T-helper 1 cell treated with Interleukin-12 subunit alpha and Interleukin-12 subunit beta and Interleukin-4 antibody, amounts not matched to agents 30 ng/mL and 1 ng/mL, for 36 hours (primary cell): ENCODE measurements at regions not wholly inside any gene's neighbourhood (a gene's known extent, or its start where the extent isn't known, plus 50 kb on each side); places are given as distances from the start of the nearest gene placed in this dataset.
"Not testable (repeated sequence)": the region's sequence is repeated elsewhere in the genome, so short reads cannot be mapped to it uniquely, and the experiment has no call there.

ENCODE experiments used
- intact Hi-C: fragments of 100-400 bp; cut with micrococcal nuclease; formaldehyde crosslinking; loops from one replicate; pipeline ENCODE4 v1.15.1; 2024

GRCh38 chr2:2581331-2582159 lies 250.5 kb upstream of the MYT1L start:
- intact Hi-C loops = no loop called here

GRCh38 chr2:2580841-2581240 lies 249.8 kb upstream of the MYT1L start:
- intact Hi-C loops = not testable (repeated sequence)

- intact Hi-C loops = no loop called here
Measured at GRCh38 chr2:2580341-2580740, 249.3 kb upstream of the MYT1L start.

GRCh38 chr2:2579814-2580213 lies 248.7 kb upstream of the MYT1L start:
- intact Hi-C loops = no loop called here

- intact Hi-C loops = no loop called here
Measured at GRCh38 chr2:2577407-2577831, 246.3 kb upstream of the MYT1L start.

- intact Hi-C loops = no loop called here
Measured at GRCh38 chr2:2575870-2576386, 244.9 kb upstream of the MYT1L start.

- intact Hi-C loops = no loop called here
Measured at GRCh38 chr2:2575181-2575577, 244.1 kb upstream of the MYT1L start.

GRCh38 chr2:2574401-2575180 lies 243.5 kb upstream of the MYT1L start:
- intact Hi-C loops = no loop called here

GRCh38 chr2:2573658-2574293 lies 242.7 kb upstream of the MYT1L start:
- intact Hi-C loops = no loop called here

- intact Hi-C loops = no loop called here
Measured at GRCh38 chr2:2573205-2573604, 242.1 kb upstream of the MYT1L start.

- intact Hi-C loops = no loop called here
Measured at GRCh38 chr2:2572393-2573204, 241.5 kb upstream of the MYT1L start.

GRCh38 chr2:2571301-2572150 lies 240.5 kb upstream of the MYT1L start:
- intact Hi-C loops = no loop called here

GRCh38 chr2:2570871-2571270 lies 239.8 kb upstream of the MYT1L start:
- intact Hi-C loops = no loop called here

GRCh38 chr2:2570360-2570759 lies 239.3 kb upstream of the MYT1L start:
- intact Hi-C loops = no loop called here

GRCh38 chr2:2569836-2570235 lies 238.8 kb upstream of the MYT1L start:
- intact Hi-C loops = no loop called here

GRCh38 chr2:2569306-2569705 lies 238.2 kb upstream of the MYT1L start:
- intact Hi-C loops = no loop called here

- intact Hi-C loops = no loop called here
Measured at GRCh38 chr2:2568411-2568810, 237.3 kb upstream of the MYT1L start.

GRCh38 chr2:2567776-2568175 lies 236.7 kb upstream of the MYT1L start:
- intact Hi-C loops = no loop called here

- intact Hi-C loops = no loop called here
Measured at GRCh38 chr2:2566396-2567323, 235.6 kb upstream of the MYT1L start.
